HepG2 (cell line): ENCODE measurements at regions not wholly inside any gene's neighbourhood (a gene's known extent, or its start where the extent isn't known, plus 50 kb on each side); places are given as distances from the start of the nearest gene placed in this dataset.

Experiments used
- ATAC-seq: fragments of 200-7000 bp; cut with Tn5 transposase; 3 replicates; pipeline ENCODE4 v1.9.1; 2020; ENCODE audit warnings: mild to moderate bottlenecking, moderate library complexity
- BruUV-seq: library from RNA; stranded (reverse); fragments of 400-500 nt; replicated peaks from 2 replicates; lab custom pipeline; 2021; lab: Mats Ljungman, UMichigan
- CTCF ChIA-PET: fragments of 300-600 bp; formaldehyde crosslinking; extraction: SDS; loops from one replicate; lab custom pipeline; 2021; ENCODE audit warnings: low total read pairs, inconsistent platforms, low intra/inter-chr PET ratio; lab: Yijun Ruan, JAX
- POLR2A ChIA-PET: fragments of 350-600 bp; sonication (Branson Sonifier 250); formaldehyde crosslinking; loops from one replicate; lab custom pipeline; 2020; ENCODE audit warnings: antibody characterized with exemption, inconsistent platforms; lab: Yijun Ruan, JAX
- DNase-seq: peaks from one replicate; pipeline ENCODE4 v3.0.0-alpha.2; 2015; ENCODE audit warnings: low spot score
- FAIRE-seq: peaks from 3 replicates; lab custom pipeline; 2011; peaks lifted over from hg19 to GRCh38; lab: Jason Lieb, UNC
- H2AFZ ChIP-seq: one replicate; pipeline ENCODE4 v1.6.1; 2011; ENCODE audit warnings: low read length, inconsistent platforms
- H3K27ac ChIP-seq: fragments of 300-600 bp; 3 replicates; pipeline ENCODE4 v1.8.0; 2011; ENCODE audit warnings: mixed run types, mild to moderate bottlenecking, mixed read lengths, low read length, inconsistent platforms; ENCODE audit not compliant: insufficient read depth; ENCODE audit errors: extremely low read length
- H3K27me3 ChIP-seq, 2 experiments: fragments of 200-600 bp in 1 of 2; 2 replicates in 1 of 2; 3 replicates in 1 of 2; pipeline versions ENCODE4 v1.6.0 to v1.8.0; 2011; ENCODE audit warnings: low read length in 2 of 2, mild to moderate bottlenecking in 2 of 2, moderate library complexity in 2 of 2, inconsistent platforms in 1 of 2; ENCODE audit not compliant: insufficient read depth in 2 of 2, control insufficient read depth in 1 of 2
- H3K36me3 ChIP-seq, 2 experiments: fragments of 200-600 bp in 1 of 2; replicated peaks in 1 of 2; 2 replicates in 1 of 2; 3 replicates in 1 of 2; pipeline versions ENCODE4 v1.5.1 to v1.8.0; 2011; ENCODE audit warnings: low read length in 2 of 2, inconsistent platforms in 1 of 2; ENCODE audit not compliant: insufficient read depth in 2 of 2, control insufficient read depth in 1 of 2
- H3K4me1 ChIP-seq: 2 replicates; pipeline ENCODE4 v1.5.1; 2012; ENCODE audit warnings: low read length, inconsistent platforms; ENCODE audit not compliant: insufficient read depth
- H3K4me2 ChIP-seq: 2 replicates; pipeline ENCODE4 v1.6.0; 2011; ENCODE audit warnings: low read depth, low read length, inconsistent platforms
- H3K4me3 ChIP-seq, 3 experiments: fragments of 200-600 bp in 1 of 3; sonication (generic), shearing (Covaris generic) in 1 of 3; replicated peaks in 1 of 3; 2 replicates each; pipeline ENCODE4 v1.5.1; 2011 to 2016; ENCODE audit warnings: low read length in 3 of 3, inconsistent platforms in 2 of 3, low read depth in 2 of 3, mild to moderate bottlenecking in 2 of 3, control low read depth in 1 of 3, mixed read lengths in 1 of 3; ENCODE audit not compliant: insufficient read depth in 1 of 3
- H3K79me2 ChIP-seq: one replicate; pipeline ENCODE4 v1.6.1; 2011; ENCODE audit warnings: low read length, inconsistent platforms; ENCODE audit not compliant: insufficient read depth
- H3K9ac ChIP-seq: 2 replicates; pipeline ENCODE4 v1.6.0; 2011; ENCODE audit warnings: mild to moderate bottlenecking, low read depth, low read length, inconsistent platforms; ENCODE audit not compliant: insufficient read depth
- H3K9me3 ChIP-seq: 2 replicates; pipeline ENCODE4 v1.5.1; 2012; ENCODE audit warnings: mild to moderate bottlenecking, low read length
- H4K20me1 ChIP-seq: 2 replicates; pipeline ENCODE4 v1.6.0; 2011; ENCODE audit warnings: inconsistent platforms, mild to moderate bottlenecking, low read length, moderate library complexity; ENCODE audit not compliant: insufficient read depth
- IKZF4 ChIP-seq: sonication (generic); formaldehyde crosslinking; IDR thresholded peaks from 2 replicates; pipeline ENCODE4 v1.5.1; 2020; ENCODE audit warnings: borderline replicate concordance, mild to moderate bottlenecking, low read depth, missing genetic modification reagents; ENCODE audit errors: not compliant biosample characterization
- MAFK ChIP-seq, 2 experiments: IDR thresholded peaks in 1 of 2; conservative IDR thresholded peaks in 1 of 2; 2 replicates each; pipeline ENCODE4 v1.6.1; 2011; ENCODE audit warnings: improper control_type of control experiment in 2 of 2, low read length in 2 of 2
- PPARG ChIP-seq: conservative IDR thresholded peaks from 2 replicates; pipeline ENCODE4 v1.6.1; 2016; ENCODE audit warnings: missing biosample characterization, missing genetic modification reagents
- RNF2 ChIP-seq: fragments of 450-650 bp; conservative IDR thresholded peaks from 2 replicates; pipeline ENCODE4 v1.6.1; 2016; ENCODE audit warnings: low read depth
- U2AF2 ChIP-seq: fragments of 200-400 bp; formaldehyde crosslinking; IDR thresholded peaks from 2 replicates; pipeline ENCODE4 v1.6.1; 2017; ENCODE audit warnings: low read depth, mild to moderate bottlenecking, low read length
- ZC3H13 ChIP-seq: sonication (generic); formaldehyde crosslinking; IDR thresholded peaks from 2 replicates; pipeline ENCODE4 v1.8.1; 2023; ENCODE audit warnings: mild to moderate bottlenecking, missing genetic modification reagents, moderate library complexity
- ZNF367 ChIP-seq: sonication (generic); formaldehyde crosslinking; IDR thresholded peaks from 2 replicates; pipeline ENCODE4 v1.4.0; 2020; ENCODE audit warnings: missing genetic modification reagents, borderline replicate concordance
- ZNF382 ChIP-seq: sonication (generic); formaldehyde crosslinking; IDR thresholded peaks from 2 replicates; pipeline ENCODE4 v1.5.0; 2020; ENCODE audit warnings: missing genetic modification reagents, mild to moderate bottlenecking, borderline replicate concordance
- ZNF546 ChIP-seq: sonication (generic); formaldehyde crosslinking; conservative IDR thresholded peaks from 2 replicates; pipeline ENCODE4 v1.8.1; 2023; ENCODE audit warnings: mild to moderate bottlenecking, missing genetic modification reagents
- ZNF558 ChIP-seq: sonication (generic); formaldehyde crosslinking; IDR thresholded peaks from 2 replicates; pipeline ENCODE4 v1.9.0; 2022; ENCODE audit warnings: mild to moderate bottlenecking, missing genetic modification reagents, borderline replicate concordance
- ZNF768 ChIP-seq: sonication (generic); formaldehyde crosslinking; IDR thresholded peaks from 2 replicates; pipeline ENCODE4 v1.4.0; 2020; ENCODE audit warnings: missing genetic modification reagents
- WGBS: methylation state at CpG from one replicate; pipeline ENCODE4 v1.1.6; 2017; ENCODE audit warnings: low lambda C conversion rate; 5-methylcytosine and 5-hydroxymethylcytosine counted together
- in situ Hi-C: cut with HindIII; loops from 2 replicates; pipeline ENCODE4 v1.10.0; 2017; ENCODE audit warnings: low pct_unique_long_range_greater_than_20kb; ENCODE audit not compliant: extremely low pct_ligation_motif_present
- intact Hi-C: fragments of 100-400 bp; cut with micrococcal nuclease; formaldehyde crosslinking; loops from one replicate; pipeline ENCODE4 v1.10.0; 2022; ENCODE audit not compliant: unreplicated experiment
- TF ChIP-seq, protein P1 (sequence below): sonication (generic); formaldehyde crosslinking; IDR thresholded peaks from 2 replicates; pipeline ENCODE4 v1.5.0; 2020; ENCODE audit warnings: mild to moderate bottlenecking, missing genetic modification reagents
- TF ChIP-seq, protein P2 (sequence below): sonication (generic); formaldehyde crosslinking; IDR thresholded peaks from 2 replicates; pipeline ENCODE4 v1.5.0; 2020; ENCODE audit warnings: mild to moderate bottlenecking, missing genetic modification reagents
- TF ChIP-seq, protein P3 (sequence below): sonication (generic); formaldehyde crosslinking; conservative IDR thresholded peaks from 2 replicates; pipeline ENCODE4 v1.8.0; 2022; ENCODE audit warnings: mild to moderate bottlenecking, moderate library complexity, missing genetic modification reagents

DNA sequence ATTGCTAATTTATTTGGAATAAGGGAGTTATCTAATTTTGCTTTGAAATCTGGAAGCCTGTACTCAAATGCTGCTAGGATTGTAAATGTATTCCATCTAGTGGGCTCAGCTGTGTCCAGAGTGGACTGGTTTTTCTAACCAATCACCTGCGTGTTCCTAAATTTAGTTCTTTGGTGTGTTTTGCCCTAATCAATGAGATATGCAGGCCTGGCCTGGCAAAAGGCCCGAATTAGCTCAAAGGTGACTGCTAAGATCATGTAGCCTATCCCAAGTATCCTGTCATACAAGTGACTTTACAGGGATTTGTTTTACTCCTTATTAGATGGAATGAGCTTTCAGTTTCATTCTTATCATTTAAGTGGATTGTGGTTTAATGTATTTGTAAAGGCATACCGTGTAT, 51.3 kb upstream of the ARMC2 start:
- H3K27me3 ChIP-seq = peaks cover 0 to 3% of the 10 kb centered on the region in 2 experiments; a peak in 1 of 5 replicates
- ATAC-seq = no peak
- H3K9ac ChIP-seq = no peak overlapping the region
- H3K4me1 ChIP-seq = peaks cover 77% of the 10 kb centered on the region
- BruUV-seq = no TSS peak
- no peak overlapping the region for H2AFZ ChIP-seq
- no peaks in the 10 kb centered on the region for H3K79me2 ChIP-seq
- no peaks in the 10 kb centered on the region for H3K9me3 ChIP-seq
- ChIA-PET CTCF (no interaction called here), POLR2A (no interaction called here)
- TF ChIP-seq PPARG = no peak
- TF ChIP-seq, protein P1, sequence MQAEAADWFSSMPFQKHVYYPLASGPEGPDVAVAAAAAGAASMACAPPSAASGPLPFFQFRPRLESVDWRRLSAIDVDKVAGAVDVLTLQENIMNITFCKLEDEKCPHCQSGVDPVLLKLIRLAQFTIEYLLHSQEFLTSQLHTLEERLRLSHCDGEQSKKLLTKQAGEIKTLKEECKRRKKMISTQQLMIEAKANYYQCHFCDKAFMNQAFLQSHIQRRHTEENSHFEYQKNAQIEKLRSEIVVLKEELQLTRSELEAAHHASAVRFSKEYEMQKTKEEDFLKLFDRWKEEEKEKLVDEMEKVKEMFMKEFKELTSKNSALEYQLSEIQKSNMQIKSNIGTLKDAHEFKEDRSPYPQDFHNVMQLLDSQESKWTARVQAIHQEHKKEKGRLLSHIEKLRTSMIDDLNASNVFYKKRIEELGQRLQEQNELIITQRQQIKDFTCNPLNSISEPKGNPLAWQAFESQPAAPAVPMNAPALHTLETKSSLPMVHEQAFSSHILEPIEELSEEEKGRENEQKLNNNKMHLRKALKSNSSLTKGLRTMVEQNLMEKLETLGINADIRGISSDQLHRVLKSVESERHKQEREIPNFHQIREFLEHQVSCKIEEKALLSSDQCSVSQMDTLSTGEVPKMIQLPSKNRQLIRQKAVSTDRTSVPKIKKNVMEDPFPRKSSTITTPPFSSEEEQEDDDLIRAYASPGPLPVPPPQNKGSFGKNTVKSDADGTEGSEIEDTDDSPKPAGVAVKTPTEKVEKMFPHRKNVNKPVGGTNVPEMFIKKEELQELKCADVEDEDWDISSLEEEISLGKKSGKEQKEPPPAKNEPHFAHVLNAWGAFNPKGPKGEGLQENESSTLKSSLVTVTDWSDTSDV = no peak
- TF ChIP-seq IKZF4 (CRISPR knock-in tag) = no peak
- TF ChIP-seq, protein P2, sequence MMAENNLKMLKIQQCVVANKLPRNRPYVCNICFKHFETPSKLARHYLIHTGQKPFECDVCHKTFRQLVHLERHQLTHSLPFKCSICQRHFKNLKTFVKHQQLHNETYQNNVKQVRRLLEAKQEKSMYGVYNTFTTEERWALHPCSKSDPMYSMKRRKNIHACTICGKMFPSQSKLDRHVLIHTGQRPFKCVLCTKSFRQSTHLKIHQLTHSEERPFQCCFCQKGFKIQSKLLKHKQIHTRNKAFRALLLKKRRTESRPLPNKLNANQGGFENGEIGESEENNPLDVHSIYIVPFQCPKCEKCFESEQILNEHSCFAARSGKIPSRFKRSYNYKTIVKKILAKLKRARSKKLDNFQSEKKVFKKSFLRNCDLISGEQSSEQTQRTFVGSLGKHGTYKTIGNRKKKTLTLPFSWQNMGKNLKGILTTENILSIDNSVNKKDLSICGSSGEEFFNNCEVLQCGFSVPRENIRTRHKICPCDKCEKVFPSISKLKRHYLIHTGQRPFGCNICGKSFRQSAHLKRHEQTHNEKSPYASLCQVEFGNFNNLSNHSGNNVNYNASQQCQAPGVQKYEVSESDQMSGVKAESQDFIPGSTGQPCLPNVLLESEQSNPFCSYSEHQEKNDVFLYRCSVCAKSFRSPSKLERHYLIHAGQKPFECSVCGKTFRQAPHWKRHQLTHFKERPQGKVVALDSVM = no peak
- TF ChIP-seq, protein P3, sequence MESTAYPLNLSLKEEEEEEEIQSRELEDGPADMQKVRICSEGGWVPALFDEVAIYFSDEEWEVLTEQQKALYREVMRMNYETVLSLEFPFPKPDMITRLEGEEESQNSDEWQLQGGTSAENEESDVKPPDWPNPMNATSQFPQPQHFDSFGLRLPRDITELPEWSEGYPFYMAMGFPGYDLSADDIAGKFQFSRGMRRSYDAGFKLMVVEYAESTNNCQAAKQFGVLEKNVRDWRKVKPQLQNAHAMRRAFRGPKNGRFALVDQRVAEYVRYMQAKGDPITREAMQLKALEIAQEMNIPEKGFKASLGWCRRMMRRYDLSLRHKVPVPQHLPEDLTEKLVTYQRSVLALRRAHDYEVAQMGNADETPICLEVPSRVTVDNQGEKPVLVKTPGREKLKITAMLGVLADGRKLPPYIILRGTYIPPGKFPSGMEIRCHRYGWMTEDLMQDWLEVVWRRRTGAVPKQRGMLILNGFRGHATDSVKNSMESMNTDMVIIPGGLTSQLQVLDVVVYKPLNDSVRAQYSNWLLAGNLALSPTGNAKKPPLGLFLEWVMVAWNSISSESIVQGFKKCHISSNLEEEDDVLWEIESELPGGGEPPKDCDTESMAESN (CRISPR knock-in tag) = no peak
- no peak for TF ChIP-seq U2AF2
- TF ChIP-seq ZC3H13 (CRISPR knock-in tag) = no peak
- no peak for TF ChIP-seq RNF2
- no peak for TF ChIP-seq ZNF367
- TF ChIP-seq ZNF768 = no peak
- no peak for TF ChIP-seq ZNF382 (CRISPR knock-in tag)
- TF ChIP-seq ZNF558 (CRISPR knock-in tag) = no peak
- TF ChIP-seq MAFK (conservative IDR thresholded peaks at IDR 0.05 in 1 of 2, IDR thresholded peaks at IDR 0.05 in 1 of 2; ENCODE audit: low read length in 2 of 2) = no peak
- no peak for TF ChIP-seq ZNF546 (CRISPR knock-in tag)
- no peak for DNase-seq
- no peak overlapping the region for H3K4me3 ChIP-seq
- no peak overlapping the region for H3K27ac ChIP-seq
- no peak for FAIRE-seq
- H4K20me1 ChIP-seq = no peaks in the 10 kb centered on the region
- intact Hi-C loops = no loop called here
- in situ Hi-C loops = no loop called here
- no peaks in the 10 kb centered on the region for H3K36me3 ChIP-seq
- 32% methylated on average over 3 of the region's 3 CpGs for WGBS
- H3K4me2 ChIP-seq = no peak overlapping the region; the same call in 1 of the 2 replicates
